ENCODE measurements at regions not wholly inside any gene's neighbourhood (a gene's known extent, or its start where the extent isn't known, plus 50 kb on each side); places are given as distances from the start of the nearest gene placed in this dataset.

DNA sequence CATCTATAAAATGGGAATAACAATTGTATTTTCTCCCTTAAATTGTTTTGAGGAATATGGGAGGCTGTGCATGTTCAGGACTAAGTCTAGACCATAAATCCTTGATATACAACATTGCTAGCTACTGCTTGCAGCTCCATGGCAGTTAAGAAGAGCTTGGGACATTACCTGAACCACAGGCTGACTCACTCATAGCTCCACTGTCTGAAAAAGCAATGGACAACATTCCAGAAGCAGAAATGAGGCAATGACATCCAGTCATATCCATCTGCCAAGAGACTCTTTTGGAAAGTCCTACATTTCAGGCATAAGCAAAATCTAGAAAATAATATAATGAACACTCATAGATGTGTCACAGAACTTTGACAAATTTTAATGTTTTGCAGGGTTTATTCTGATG, 167.3 kb upstream of the LEF1 start:
- dilution Hi-C loops (cut with MboI; ENCODE audit: extremely low pct_ligation_motif_present, low sequenced_read_pairs) (no loop called here), intact Hi-C loops (cut with micrococcal nuclease) (no loop called here)
- BruUV-seq (replicated peaks): no TSS peak
- ChIA-PET POLR2A (no interaction called here), CTCF (no interaction called here)
- FAIRE-seq (no peak), DNase-seq (ENCODE audit: low read depth, low spot score) (no peak)
- Histone ChIP-seq H3K79me2 (ENCODE audit: control insufficient read depth, insufficient read depth, low read length) (no peaks in the 10 kb centered on the region), H3K9me3 (replicated peaks; ENCODE audit: control insufficient read depth, insufficient read depth, low read length) (no peaks in the 10 kb centered on the region), H3K27me3 (ENCODE audit: control insufficient read depth in 2 of 2, insufficient read depth in 2 of 2, low read length in 2 of 2) (no peaks in the 10 kb centered on the region), H3K9me1 (replicated peaks; ENCODE audit: control insufficient read depth, extremely low read depth, insufficient read depth, low read length) (no peaks in the 10 kb centered on the region), H4K20me1 (replicated peaks; ENCODE audit: control insufficient read depth, extremely low read depth, insufficient read depth, low read length) (no peaks in the 10 kb centered on the region), H2AFZ (ENCODE audit: low read depth, low read length) (no peak overlapping the region), H3K4me2 (ENCODE audit: insufficient read depth, low read length) (no peak overlapping the region), H3K4me3 (replicated peaks in 1 of 3; ENCODE audit: insufficient read depth in 1 of 3, low read depth in 1 of 3, low read length in 3 of 3) (no peak overlapping the region), H3K36me3 (ENCODE audit: control insufficient read depth in 2 of 2, extremely low read depth in 1 of 2, insufficient read depth in 2 of 2, low read length in 2 of 2) (no peaks in the 10 kb centered on the region), H3K4me1 (ENCODE audit: control insufficient read depth, extremely low read depth, insufficient read depth, low read length) (no peaks in the 10 kb centered on the region), H3K27ac (ENCODE audit: insufficient read depth, low read depth, low read length) (no peak overlapping the region), H3K9ac (replicated peaks; ENCODE audit: extremely low read depth, insufficient read depth, low read length) (no peak overlapping the region)
- no peak for TF ChIP-seq GATA2 (IDR thresholded peaks at IDR 0.05; ENCODE audit: insufficient read depth, insufficient read length, low read depth, low read length)
- no peak for TF ChIP-seq EZH2 (IDR thresholded peaks at IDR 0.05; ENCODE audit: borderline replicate concordance, low read depth, low read length, severe bottlenecking)
- TF ChIP-seq MYC (IDR thresholded peaks at IDR 0.05; ENCODE audit: low read depth, low read length): no peak
- TF ChIP-seq, protein P1, sequence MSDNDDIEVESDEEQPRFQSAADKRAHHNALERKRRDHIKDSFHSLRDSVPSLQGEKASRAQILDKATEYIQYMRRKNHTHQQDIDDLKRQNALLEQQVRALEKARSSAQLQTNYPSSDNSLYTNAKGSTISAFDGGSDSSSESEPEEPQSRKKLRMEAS (IDR thresholded peaks at IDR 0.05; ENCODE audit: insufficient read depth, insufficient read length): no peak

DNA sequence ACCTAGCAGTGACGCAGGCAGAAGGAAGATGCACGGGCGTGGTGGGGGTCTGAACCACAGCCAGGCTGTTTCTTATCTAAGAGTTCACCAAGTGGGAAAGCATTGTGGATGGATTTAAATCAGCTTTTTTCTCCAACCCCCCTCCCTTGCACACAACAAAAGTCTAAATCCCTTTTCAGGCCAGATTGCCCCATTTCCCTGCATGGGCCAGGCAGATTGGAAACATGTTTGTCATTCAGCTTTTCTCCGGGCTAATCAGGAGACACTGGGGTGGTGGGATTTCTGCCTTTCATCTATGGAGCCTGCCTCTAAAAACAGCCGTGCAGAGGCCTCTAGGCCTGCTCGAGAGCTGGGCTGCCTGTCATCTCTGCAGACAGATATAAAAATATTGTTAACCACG, 166.3 kb upstream of the LEF1 start:
- H4K20me1 ChIP-seq (replicated peaks; ENCODE audit: control insufficient read depth, extremely low read depth, insufficient read depth, low read length): no peaks in the 10 kb centered on the region
- no peaks in the 10 kb centered on the region for H3K27me3 ChIP-seq (ENCODE audit: control insufficient read depth in 2 of 2, insufficient read depth in 2 of 2, low read length in 2 of 2)
- CTCF ChIA-PET: no interaction called here
- DNase-seq (ENCODE audit: low read depth, low spot score) (no peak), FAIRE-seq (no peak)
- dilution Hi-C loops (cut with MboI; ENCODE audit: extremely low pct_ligation_motif_present, low sequenced_read_pairs) (no loop called here), intact Hi-C loops (cut with micrococcal nuclease) (no loop called here)
- BruUV-seq (replicated peaks): no TSS peak
- no peaks in the 10 kb centered on the region for H3K36me3 ChIP-seq (ENCODE audit: control insufficient read depth in 2 of 2, extremely low read depth in 1 of 2, insufficient read depth in 2 of 2, low read length in 2 of 2)
- no peak for TF ChIP-seq POLR2A (IDR thresholded peaks at IDR 0.05; ENCODE audit: low read depth, low read length)
- TF ChIP-seq, protein P1 (IDR thresholded peaks at IDR 0.05; ENCODE audit: insufficient read depth, insufficient read length): no peak
- no peak for TF ChIP-seq FOS (IDR thresholded peaks at IDR 0.05; ENCODE audit: borderline replicate concordance, insufficient read depth, low read length)
- no peak for TF ChIP-seq JUN (IDR thresholded peaks at IDR 0.05; ENCODE audit: borderline replicate concordance, insufficient read depth, insufficient read length, low read depth)
- no peak for TF ChIP-seq GATA2 (IDR thresholded peaks at IDR 0.05; ENCODE audit: insufficient read depth, insufficient read length, low read depth, low read length)
- no peak overlapping the region for H2AFZ ChIP-seq (ENCODE audit: low read depth, low read length)
- POLR2A ChIA-PET: no interaction called here
- H3K9me3 ChIP-seq (replicated peaks; ENCODE audit: control insufficient read depth, insufficient read depth, low read length): no peaks in the 10 kb centered on the region
- no peak overlapping the region for H3K9ac ChIP-seq (replicated peaks; ENCODE audit: extremely low read depth, insufficient read depth, low read length)
- no peak overlapping the region for H3K4me2 ChIP-seq (ENCODE audit: insufficient read depth, low read length)
- H3K27ac ChIP-seq (ENCODE audit: insufficient read depth, low read depth, low read length): no peak overlapping the region
- no peaks in the 10 kb centered on the region for H3K9me1 ChIP-seq (replicated peaks; ENCODE audit: control insufficient read depth, extremely low read depth, insufficient read depth, low read length)
- H3K79me2 ChIP-seq (ENCODE audit: control insufficient read depth, insufficient read depth, low read length): no peaks in the 10 kb centered on the region
- no peak overlapping the region for H3K4me3 ChIP-seq (replicated peaks in 1 of 3; ENCODE audit: insufficient read depth in 1 of 3, low read depth in 1 of 3, low read length in 3 of 3)
- no peaks in the 10 kb centered on the region for H3K4me1 ChIP-seq (ENCODE audit: control insufficient read depth, extremely low read depth, insufficient read depth, low read length)

All from endothelial cell of umbilical vein (primary cell).